GM23338 (cell line): ENCODE measurements at regions not wholly inside any gene's neighbourhood (a gene's known extent, or its start where the extent isn't known, plus 50 kb on each side); places are given as distances from the start of the nearest gene placed in this dataset.

Experiments
- ATAC-seq: fragments of 200-7000 bp; cut with Tn5 transposase; 3 replicates; pipeline ENCODE4 v1.9.1; 2020
- DNase-seq: peaks from one replicate; pipeline ENCODE4 v3.0.0-alpha.2; 2015; ENCODE audit warnings: low spot score
- H2AFZ ChIP-seq: fragments of 200-600 bp; sonication (generic); 2 replicates; pipeline ENCODE4 v1.8.0; 2016; ENCODE audit warnings: antibody characterized with exemption, mild to moderate bottlenecking, moderate library complexity
- H3F3A ChIP-seq: fragments of 200-600 bp; sonication (generic); replicated peaks from 2 replicates; pipeline ENCODE4 v1.8.0; 2017; ENCODE audit warnings: antibody characterized with exemption, mixed run types, low read depth
- H3K27ac ChIP-seq: fragments of 200-600 bp; sonication (generic); 2 replicates; pipeline ENCODE4 v1.6.1; 2016; ENCODE audit warnings: low read depth
- H3K27me3 ChIP-seq: fragments of 200-600 bp; sonication (generic); 2 replicates; pipeline ENCODE4 v1.8.0; 2016; ENCODE audit warnings: mild to moderate bottlenecking, mixed run types, moderate library complexity; ENCODE audit not compliant: insufficient read depth
- H3K36me3 ChIP-seq: fragments of 200-600 bp; sonication (generic); 2 replicates; pipeline ENCODE4 v1.8.0; 2016; ENCODE audit warnings: mild to moderate bottlenecking; ENCODE audit not compliant: insufficient read depth
- H3K4me1 ChIP-seq: fragments of 200-600 bp; sonication (generic); 2 replicates; pipeline ENCODE4 v1.8.0; 2016; ENCODE audit warnings: mild to moderate bottlenecking, moderate library complexity; ENCODE audit not compliant: insufficient read depth
- H3K4me2 ChIP-seq: fragments of 200-600 bp; sonication (generic); 2 replicates; pipeline ENCODE4 v1.7.1; 2017; ENCODE audit warnings: mixed run types
- H3K4me3 ChIP-seq: fragments of 200-600 bp; sonication (generic); 2 replicates; pipeline ENCODE4 v1.6.1; 2016; ENCODE audit warnings: mixed run types
- H3K79me2 ChIP-seq: fragments of 200-600 bp; sonication (generic); replicated peaks from 2 replicates; pipeline ENCODE4 v1.8.0; 2017; ENCODE audit warnings: mild to moderate bottlenecking; ENCODE audit not compliant: insufficient read depth
- H3K9me2 ChIP-seq: fragments of 200-600 bp; sonication (generic); 2 replicates; pipeline ENCODE4 v1.8.0; 2017; ENCODE audit not compliant: insufficient read depth
- H4K20me1 ChIP-seq: fragments of 200-600 bp; sonication (generic); replicated peaks from 2 replicates; pipeline ENCODE4 v1.8.0; 2017; ENCODE audit warnings: mild to moderate bottlenecking; ENCODE audit not compliant: insufficient read depth
- H3K27ac Mint-ChIP-seq: 2 replicates; pipeline ENCODE4 v1.8.0; 2020; ENCODE audit warnings: inconsistent platforms, mild to moderate bottlenecking, moderate library complexity, mixed read lengths
- H3K27me3 Mint-ChIP-seq: 3 replicates; pipeline ENCODE4 v1.8.0; 2022; ENCODE audit warnings: low read depth, mild to moderate bottlenecking, moderate library complexity, mixed read lengths, inconsistent platforms; ENCODE audit not compliant: insufficient read depth, poor library complexity
- H3K36me3 Mint-ChIP-seq: 3 replicates; pipeline ENCODE4 v1.8.0; 2021; ENCODE audit warnings: low read depth, mild to moderate bottlenecking, inconsistent platforms, moderate library complexity, mixed read lengths
- H3K4me1 Mint-ChIP-seq: 3 replicates; pipeline ENCODE4 v1.8.0; 2020; ENCODE audit warnings: mild to moderate bottlenecking, inconsistent platforms, mixed read lengths
- H3K4me3 Mint-ChIP-seq: 3 replicates; pipeline ENCODE4 v1.8.0; 2021; ENCODE audit warnings: moderate library complexity, mild to moderate bottlenecking, inconsistent platforms, mixed read lengths
- H3K9me3 Mint-ChIP-seq: 3 replicates; pipeline ENCODE4 v1.8.0; 2020; ENCODE audit warnings: moderate library complexity, mild to moderate bottlenecking, inconsistent platforms, mixed read lengths
- CREB1 ChIP-seq: fragments of 250-450 bp; sonication (Bioruptor Pico); IDR thresholded peaks from 2 replicates; pipeline ENCODE4 v1.5.0; 2020; ENCODE audit warnings: low read depth, mild to moderate bottlenecking, moderate library complexity
- EZH2 ChIP-seq: fragments of 200-600 bp; sonication (generic); IDR thresholded peaks from one replicate; pipeline ENCODE4 v1.8.0; 2017; ENCODE audit warnings: antibody characterized with exemption, mild to moderate bottlenecking, low read depth; ENCODE audit not compliant: unreplicated experiment
- EZH2phosphoT487 ChIP-seq: fragments of 200-600 bp; sonication (generic); IDR thresholded peaks from one replicate; pipeline ENCODE4 v1.8.1; 2018; ENCODE audit warnings: antibody characterized with exemption; ENCODE audit not compliant: unreplicated experiment
- JUNB ChIP-seq: IDR thresholded peaks from one replicate; pipeline ENCODE4 v1.6.1; 2016; ENCODE audit warnings: antibody characterized with exemption; ENCODE audit not compliant: unreplicated experiment
- NANOG ChIP-seq: IDR thresholded peaks from 2 replicates; pipeline ENCODE4 v1.6.1; 2016; ENCODE audit warnings: antibody characterized with exemption, borderline replicate concordance
- POLR2AphosphoS5 ChIP-seq: IDR thresholded peaks from 2 replicates; pipeline ENCODE4 v1.6.1; 2016; ENCODE audit warnings: antibody characterized with exemption, low read depth
- STAT1 ChIP-seq: IDR thresholded peaks from one replicate; pipeline ENCODE4 v1.6.1; 2016; ENCODE audit warnings: antibody characterized with exemption; ENCODE audit not compliant: unreplicated experiment
- ZNF114 ChIP-seq: fragments of 250-450 bp; sonication (Bioruptor Pico); IDR thresholded peaks from 2 replicates; pipeline ENCODE4 v1.5.0; 2020; ENCODE audit warnings: mild to moderate bottlenecking, moderate library complexity
- ZNF331 ChIP-seq: fragments of 250-450 bp; sonication (Bioruptor Pico); IDR thresholded peaks from 2 replicates; pipeline ENCODE4 v1.5.0; 2020; ENCODE audit warnings: low read depth, mild to moderate bottlenecking, moderate library complexity
- TF ChIP-seq, protein P1 (sequence below): IDR thresholded peaks from 2 replicates; pipeline ENCODE4 v1.6.1; 2016; ENCODE audit warnings: antibody characterized with exemption
- TF ChIP-seq, protein P2 (sequence below): fragments of 250-450 bp; sonication (Bioruptor Pico); IDR thresholded peaks from 2 replicates; pipeline ENCODE4 v1.5.0; 2020; ENCODE audit warnings: mild to moderate bottlenecking, moderate library complexity
- TF ChIP-seq, protein P3 (sequence below): IDR thresholded peaks from one replicate; pipeline ENCODE4 v1.6.1; 2018; ENCODE audit warnings: antibody characterized with exemption; ENCODE audit not compliant: unreplicated experiment
- TF ChIP-seq, protein P4 (sequence below), 2 experiments: fragments of 200-600 bp in 1 of 2; sonication (generic) in 1 of 2; conservative IDR thresholded peaks; 2 replicates each; pipeline versions ENCODE4 v1.5.1 to v1.6.1; 2016 to 2017; ENCODE audit warnings: antibody characterized with exemption in 2 of 2, low read depth in 2 of 2, mild to moderate bottlenecking in 2 of 2, moderate library complexity in 1 of 2

DNA sequence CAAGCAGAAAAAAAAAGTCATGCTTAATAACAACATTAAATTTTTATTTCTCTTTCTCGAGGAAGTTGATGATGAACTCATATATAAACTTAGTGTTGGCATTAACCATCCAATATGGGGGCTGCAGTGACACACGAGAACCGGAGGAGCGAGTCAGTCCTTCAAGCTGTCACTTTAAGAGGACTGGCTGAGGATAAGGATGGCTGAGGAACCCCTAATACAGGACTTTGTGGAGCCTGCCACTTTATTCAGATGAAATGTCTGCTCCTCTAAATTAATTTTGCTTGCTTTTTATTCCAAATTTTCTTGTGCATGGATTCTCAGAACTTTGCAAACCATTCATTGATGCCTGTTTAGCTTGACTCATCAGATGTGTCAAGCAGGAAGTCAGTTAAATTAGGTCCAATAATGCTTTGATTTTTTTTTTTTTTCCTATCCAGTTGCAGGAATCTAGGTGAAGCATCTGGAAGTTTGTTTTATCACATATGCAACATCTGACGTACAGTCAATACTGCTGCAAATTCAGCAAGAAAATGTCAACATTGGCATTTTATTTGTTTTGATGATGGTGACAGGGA, 144.2 kb upstream of the COL5A1 start:
- no peak overlapping the region for H3K4me3 Mint-ChIP-seq

More for the DNA sequence above, 144.2 kb upstream of the COL5A1 start:
- 0 out of 3 replicates have a peak, but pooled peaks cover 7% of the 10 kb centered on the region for H3K9me3 Mint-ChIP-seq
- no peak for DNase-seq
- Histone ChIP-seq H3K4me2 (no peak overlapping the region), H3K27me3 (no peaks in the 10 kb centered on the region), H3F3A (no peaks in the 10 kb centered on the region), H3K9me2 (no peaks in the 10 kb centered on the region), H3K79me2 (no peaks in the 10 kb centered on the region), H3K36me3 (no peaks in the 10 kb centered on the region), H4K20me1 (no peaks in the 10 kb centered on the region), H3K4me3 (no peak overlapping the region), H3K4me1 (no peaks in the 10 kb centered on the region), H2AFZ (no peak overlapping the region), H3K27ac (no peak overlapping the region)
- ATAC-seq, result no peak
- H3K4me1 Mint-ChIP-seq, result peaks cover 7% of the 10 kb centered on the region
- H3K36me3 Mint-ChIP-seq, result no peaks in the 10 kb centered on the region
- TF ChIP-seq EZH2 (no peak), ZNF331 (no peak), ZNF114 (CRISPR knock-in tag) (no peak), NANOG (no peak), POLR2AphosphoS5 (no peak), STAT1 (no peak), JUNB (no peak), CREB1 (CRISPR knock-in tag) (no peak), EZH2phosphoT487 (no peak)
- TF ChIP-seq, protein P1, sequence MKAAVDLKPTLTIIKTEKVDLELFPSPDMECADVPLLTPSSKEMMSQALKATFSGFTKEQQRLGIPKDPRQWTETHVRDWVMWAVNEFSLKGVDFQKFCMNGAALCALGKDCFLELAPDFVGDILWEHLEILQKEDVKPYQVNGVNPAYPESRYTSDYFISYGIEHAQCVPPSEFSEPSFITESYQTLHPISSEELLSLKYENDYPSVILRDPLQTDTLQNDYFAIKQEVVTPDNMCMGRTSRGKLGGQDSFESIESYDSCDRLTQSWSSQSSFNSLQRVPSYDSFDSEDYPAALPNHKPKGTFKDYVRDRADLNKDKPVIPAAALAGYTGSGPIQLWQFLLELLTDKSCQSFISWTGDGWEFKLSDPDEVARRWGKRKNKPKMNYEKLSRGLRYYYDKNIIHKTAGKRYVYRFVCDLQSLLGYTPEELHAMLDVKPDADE, result no peak
- TF ChIP-seq, protein P2, sequence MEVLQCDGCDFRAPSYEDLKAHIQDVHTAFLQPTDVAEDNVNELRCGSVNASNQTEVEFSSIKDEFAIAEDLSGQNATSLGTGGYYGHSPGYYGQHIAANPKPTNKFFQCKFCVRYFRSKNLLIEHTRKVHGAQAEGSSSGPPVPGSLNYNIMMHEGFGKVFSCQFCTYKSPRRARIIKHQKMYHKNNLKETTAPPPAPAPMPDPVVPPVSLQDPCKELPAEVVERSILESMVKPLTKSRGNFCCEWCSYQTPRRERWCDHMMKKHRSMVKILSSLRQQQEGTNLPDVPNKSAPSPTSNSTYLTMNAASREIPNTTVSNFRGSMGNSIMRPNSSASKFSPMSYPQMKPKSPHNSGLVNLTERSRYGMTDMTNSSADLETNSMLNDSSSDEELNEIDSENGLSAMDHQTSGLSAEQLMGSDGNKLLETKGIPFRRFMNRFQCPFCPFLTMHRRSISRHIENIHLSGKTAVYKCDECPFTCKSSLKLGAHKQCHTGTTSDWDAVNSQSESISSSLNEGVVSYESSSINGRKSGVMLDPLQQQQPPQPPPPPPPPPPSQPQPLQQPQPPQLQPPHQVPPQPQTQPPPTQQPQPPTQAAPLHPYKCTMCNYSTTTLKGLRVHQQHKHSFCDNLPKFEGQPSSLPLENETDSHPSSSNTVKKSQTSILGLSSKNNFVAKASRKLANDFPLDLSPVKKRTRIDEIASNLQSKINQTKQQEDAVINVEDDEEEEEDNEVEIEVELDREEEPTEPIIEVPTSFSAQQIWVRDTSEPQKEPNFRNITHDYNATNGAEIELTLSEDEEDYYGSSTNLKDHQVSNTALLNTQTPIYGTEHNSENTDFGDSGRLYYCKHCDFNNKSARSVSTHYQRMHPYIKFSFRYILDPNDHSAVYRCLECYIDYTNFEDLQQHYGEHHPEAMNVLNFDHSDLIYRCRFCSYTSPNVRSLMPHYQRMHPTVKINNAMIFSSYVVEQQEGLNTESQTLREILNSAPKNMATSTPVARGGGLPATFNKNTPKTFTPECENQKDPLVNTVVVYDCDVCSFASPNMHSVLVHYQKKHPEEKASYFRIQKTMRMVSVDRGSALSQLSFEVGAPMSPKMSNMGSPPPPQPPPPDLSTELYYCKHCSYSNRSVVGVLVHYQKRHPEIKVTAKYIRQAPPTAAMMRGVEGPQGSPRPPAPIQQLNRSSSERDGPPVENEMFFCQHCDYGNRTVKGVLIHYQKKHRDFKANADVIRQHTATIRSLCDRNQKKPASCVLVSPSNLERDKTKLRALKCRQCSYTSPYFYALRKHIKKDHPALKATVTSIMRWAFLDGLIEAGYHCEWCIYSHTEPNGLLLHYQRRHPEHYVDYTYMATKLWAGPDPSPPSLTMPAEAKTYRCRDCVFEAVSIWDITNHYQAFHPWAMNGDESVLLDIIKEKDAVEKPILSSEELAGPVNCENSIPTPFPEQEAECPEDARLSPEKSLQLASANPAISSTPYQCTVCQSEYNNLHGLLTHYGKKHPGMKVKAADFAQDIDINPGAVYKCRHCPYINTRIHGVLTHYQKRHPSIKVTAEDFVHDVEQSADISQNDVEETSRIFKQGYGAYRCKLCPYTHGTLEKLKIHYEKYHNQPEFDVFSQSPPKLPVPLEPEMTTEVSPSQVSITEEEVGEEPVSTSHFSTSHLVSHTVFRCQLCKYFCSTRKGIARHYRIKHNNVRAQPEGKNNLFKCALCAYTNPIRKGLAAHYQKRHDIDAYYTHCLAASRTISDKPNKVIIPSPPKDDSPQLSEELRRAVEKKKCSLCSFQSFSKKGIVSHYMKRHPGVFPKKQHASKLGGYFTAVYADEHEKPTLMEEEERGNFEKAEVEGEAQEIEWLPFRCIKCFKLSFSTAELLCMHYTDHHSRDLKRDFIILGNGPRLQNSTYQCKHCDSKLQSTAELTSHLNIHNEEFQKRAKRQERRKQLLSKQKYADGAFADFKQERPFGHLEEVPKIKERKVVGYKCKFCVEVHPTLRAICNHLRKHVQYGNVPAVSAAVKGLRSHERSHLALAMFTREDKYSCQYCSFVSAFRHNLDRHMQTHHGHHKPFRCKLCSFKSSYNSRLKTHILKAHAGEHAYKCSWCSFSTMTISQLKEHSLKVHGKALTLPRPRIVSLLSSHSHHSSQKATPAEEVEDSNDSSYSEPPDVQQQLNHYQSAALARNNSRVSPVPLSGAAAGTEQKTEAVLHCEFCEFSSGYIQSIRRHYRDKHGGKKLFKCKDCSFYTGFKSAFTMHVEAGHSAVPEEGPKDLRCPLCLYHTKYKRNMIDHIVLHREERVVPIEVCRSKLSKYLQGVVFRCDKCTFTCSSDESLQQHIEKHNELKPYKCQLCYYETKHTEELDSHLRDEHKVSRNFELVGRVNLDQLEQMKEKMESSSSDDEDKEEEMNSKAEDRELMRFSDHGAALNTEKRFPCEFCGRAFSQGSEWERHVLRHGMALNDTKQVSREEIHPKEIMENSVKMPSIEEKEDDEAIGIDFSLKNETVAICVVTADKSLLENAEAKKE (CRISPR knock-in tag), result no peak
- TF ChIP-seq, protein P3, sequence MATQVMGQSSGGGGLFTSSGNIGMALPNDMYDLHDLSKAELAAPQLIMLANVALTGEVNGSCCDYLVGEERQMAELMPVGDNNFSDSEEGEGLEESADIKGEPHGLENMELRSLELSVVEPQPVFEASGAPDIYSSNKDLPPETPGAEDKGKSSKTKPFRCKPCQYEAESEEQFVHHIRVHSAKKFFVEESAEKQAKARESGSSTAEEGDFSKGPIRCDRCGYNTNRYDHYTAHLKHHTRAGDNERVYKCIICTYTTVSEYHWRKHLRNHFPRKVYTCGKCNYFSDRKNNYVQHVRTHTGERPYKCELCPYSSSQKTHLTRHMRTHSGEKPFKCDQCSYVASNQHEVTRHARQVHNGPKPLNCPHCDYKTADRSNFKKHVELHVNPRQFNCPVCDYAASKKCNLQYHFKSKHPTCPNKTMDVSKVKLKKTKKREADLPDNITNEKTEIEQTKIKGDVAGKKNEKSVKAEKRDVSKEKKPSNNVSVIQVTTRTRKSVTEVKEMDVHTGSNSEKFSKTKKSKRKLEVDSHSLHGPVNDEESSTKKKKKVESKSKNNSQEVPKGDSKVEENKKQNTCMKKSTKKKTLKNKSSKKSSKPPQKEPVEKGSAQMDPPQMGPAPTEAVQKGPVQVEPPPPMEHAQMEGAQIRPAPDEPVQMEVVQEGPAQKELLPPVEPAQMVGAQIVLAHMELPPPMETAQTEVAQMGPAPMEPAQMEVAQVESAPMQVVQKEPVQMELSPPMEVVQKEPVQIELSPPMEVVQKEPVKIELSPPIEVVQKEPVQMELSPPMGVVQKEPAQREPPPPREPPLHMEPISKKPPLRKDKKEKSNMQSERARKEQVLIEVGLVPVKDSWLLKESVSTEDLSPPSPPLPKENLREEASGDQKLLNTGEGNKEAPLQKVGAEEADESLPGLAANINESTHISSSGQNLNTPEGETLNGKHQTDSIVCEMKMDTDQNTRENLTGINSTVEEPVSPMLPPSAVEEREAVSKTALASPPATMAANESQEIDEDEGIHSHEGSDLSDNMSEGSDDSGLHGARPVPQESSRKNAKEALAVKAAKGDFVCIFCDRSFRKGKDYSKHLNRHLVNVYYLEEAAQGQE, result no peak
- TF ChIP-seq, protein P4, sequence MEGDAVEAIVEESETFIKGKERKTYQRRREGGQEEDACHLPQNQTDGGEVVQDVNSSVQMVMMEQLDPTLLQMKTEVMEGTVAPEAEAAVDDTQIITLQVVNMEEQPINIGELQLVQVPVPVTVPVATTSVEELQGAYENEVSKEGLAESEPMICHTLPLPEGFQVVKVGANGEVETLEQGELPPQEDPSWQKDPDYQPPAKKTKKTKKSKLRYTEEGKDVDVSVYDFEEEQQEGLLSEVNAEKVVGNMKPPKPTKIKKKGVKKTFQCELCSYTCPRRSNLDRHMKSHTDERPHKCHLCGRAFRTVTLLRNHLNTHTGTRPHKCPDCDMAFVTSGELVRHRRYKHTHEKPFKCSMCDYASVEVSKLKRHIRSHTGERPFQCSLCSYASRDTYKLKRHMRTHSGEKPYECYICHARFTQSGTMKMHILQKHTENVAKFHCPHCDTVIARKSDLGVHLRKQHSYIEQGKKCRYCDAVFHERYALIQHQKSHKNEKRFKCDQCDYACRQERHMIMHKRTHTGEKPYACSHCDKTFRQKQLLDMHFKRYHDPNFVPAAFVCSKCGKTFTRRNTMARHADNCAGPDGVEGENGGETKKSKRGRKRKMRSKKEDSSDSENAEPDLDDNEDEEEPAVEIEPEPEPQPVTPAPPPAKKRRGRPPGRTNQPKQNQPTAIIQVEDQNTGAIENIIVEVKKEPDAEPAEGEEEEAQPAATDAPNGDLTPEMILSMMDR (conservative IDR thresholded peaks at IDR 0.05; ENCODE audit: low read depth in 2 of 2), result no peak
- H3K27ac Mint-ChIP-seq, result no peak overlapping the region
- peaks cover 2% of the 10 kb centered on the region for H3K27me3 Mint-ChIP-seq
